NCI-H510A (cell line): ENCODE measurements at regions not wholly inside any gene's neighbourhood (a gene's known extent, or its start where the extent isn't known, plus 50 kb on each side); places are given as distances from the start of the nearest gene placed in this dataset.
"Not testable (repeated sequence)": the region's sequence is repeated elsewhere in the genome, so short reads cannot be mapped to it uniquely, and the experiment has no call there.

Experiments used
- DNase-seq: peaks from one replicate; lab custom pipeline; 2025; lab: John Stamatoyannopoulos, UW

- no peak for DNase-seq
Observed at GRCh38 chr3:81851176-81851575, 89.7 kb upstream of the GBE1 start.

GRCh38 chr3:81846988-81847387 lies 85.5 kb upstream of the GBE1 start:
- DNase-seq: no peak

DNA sequence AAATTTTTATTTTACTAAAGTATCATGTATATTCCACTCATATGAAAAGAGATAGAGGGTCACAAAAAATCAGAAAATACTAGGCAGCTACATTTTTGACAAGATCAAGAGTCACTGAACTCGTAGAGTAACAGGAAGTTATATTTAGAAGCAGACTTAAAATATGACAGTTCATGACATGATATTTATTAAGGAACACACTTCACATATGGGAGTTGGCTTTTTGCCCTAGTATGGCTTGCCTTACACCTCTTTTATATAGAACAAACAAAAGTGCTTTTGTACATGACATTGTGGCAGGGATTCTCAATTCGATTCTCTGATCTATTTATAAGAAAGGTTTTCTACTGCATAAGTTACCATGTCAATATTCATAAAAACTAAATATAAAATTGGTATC lies 80.1 kb upstream of the GBE1 start:
- DNase-seq: no peak

DNA sequence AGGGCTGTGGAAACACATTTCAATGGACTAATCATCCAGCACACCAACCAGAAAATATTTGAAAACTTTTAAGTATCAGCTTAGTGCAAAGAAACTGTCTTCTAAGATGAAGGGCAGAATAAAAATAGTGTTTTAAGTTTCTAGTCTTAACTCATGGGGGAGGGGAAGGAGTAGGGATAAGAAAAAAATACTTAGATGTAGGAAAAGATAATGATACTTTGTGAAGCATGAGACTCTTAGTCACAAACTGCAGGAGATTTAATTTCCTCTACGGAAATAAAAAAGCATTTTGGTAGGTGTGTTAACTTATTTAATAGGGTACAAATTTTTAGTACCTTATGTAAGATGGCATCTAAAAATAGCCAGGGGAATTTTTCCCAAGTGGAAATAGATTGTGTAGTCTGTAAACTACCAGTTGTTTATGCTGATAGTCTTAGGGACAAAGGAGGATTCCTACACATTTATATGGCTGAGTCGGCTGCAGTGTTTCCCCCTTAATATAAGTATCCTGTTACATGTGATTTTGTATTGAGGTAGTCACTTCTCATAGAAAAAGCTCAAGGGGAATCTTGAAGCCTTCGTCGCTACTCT lies 78.2 kb upstream of the GBE1 start:
- DNase-seq: no peak

- no peak for DNase-seq
Observed at GRCh38 chr3:81838457-81838856, 77.0 kb upstream of the GBE1 start.

- DNase-seq: no peak
Observed at GRCh38 chr3:81837071-81837593, 75.7 kb upstream of the GBE1 start.

DNA sequence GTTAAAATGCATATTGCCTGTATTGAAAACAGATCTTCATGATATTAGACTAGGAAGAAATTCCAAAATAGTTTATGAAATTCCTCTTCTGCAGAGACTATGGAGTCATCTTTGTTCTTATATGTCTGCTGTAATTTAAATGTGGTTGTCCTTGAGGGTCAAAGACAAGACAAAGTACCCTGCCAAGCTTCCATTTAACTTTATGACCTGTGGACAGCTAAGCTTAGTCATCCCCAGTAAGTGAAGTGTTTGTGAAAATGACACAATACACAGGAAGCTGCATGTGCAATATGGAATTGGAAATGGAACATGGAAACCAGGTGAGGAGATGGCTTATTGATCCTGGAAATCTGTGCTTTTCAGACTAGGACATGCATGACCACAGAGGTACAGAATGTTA lies 68.5 kb upstream of the GBE1 start:
- DNase-seq: no peak

- DNase-seq: not testable (repeated sequence)
Observed at GRCh38 chr3:81829272-81829671, 67.8 kb upstream of the GBE1 start.

GRCh38 chr3:81823882-81824395 lies 62.5 kb upstream of the GBE1 start:
- DNase-seq: no peak

GRCh38 chr3:81823086-81823485 lies 61.6 kb upstream of the GBE1 start:
- DNase-seq: no peak

DNA sequence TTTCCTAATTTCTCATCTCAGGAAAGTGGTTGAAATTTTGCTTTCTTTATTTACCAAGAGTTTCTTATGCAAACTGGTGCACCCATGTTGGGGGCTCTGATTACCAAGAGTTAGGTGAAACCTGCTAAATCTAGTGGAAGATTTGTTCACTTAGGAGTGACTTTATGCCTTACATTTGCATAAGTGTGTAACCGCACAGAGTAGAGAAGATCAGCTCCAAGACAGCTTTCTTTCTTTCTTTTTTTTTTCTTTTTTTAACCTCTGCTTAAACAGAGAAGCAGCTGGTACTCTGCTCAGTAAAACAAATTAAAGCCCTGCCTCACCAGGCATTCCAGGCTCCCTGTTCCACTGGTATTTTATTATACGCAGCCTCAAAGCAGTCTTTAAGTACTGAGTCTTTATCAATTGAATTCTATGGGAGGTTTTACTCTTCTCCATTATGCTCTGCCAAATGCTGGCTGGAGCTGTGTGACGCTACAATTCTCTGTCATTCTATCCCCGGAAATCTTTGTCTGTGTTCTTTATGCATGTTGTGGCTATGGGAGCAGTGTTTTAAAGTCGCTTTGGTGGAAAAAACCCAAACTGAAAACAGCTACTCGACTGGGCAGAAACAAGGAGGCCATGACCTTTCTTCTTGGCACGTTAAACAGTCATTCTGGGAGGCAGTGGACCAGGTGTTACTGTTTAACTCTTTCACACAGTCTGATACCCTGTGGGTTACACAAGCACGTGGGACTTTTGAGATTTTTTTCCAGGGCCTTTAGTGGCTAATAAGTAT lies 55.2 kb upstream of the GBE1 start:
- DNase-seq: no peak

- not testable (repeated sequence) for DNase-seq
Observed at GRCh38 chr3:81812098-81812497, 50.7 kb upstream of the GBE1 start.
